HG02763 (cell line): ENCODE measurements at regions not wholly inside any gene's neighbourhood (a gene's known extent, or its start where the extent isn't known, plus 50 kb on each side); places are given as distances from the start of the nearest gene placed in this dataset.

Experiments
- ATAC-seq: cut with Tn5 transposase; IDR thresholded peaks from one replicate; pipeline ENCODE4 v1.9.1; 2021; ENCODE audit warnings: mild to moderate bottlenecking, moderate library complexity; ENCODE audit not compliant: unreplicated experiment

GRCh38 chr11:19562156-19562555, 150.5 kb upstream of the NAV2 start:
- ATAC-seq: no peak

GRCh38 chr11:19561011-19561410, 151.6 kb upstream of the NAV2 start:
- ATAC-seq: no peak

DNA sequence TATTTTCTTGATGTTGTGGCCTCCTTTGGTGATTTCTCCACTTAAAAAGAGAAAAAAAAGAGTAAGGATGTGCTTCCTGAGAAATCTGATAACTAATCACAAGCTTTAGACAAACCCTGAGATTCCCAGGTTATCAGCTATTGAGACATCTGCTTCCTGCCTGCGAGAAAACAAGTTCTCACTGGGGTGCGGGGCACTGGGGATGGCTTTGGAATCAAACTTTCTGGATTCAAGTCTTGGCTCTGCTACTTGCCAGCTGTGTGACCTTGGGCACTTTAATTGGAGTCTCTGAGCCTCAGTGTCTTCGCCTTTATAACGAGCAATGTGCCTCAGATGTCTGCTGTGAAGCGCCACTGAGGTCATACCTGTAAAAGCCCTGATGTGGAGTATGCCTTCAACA, 152.5 kb upstream of the NAV2 start:
- ATAC-seq: no peak

DNA sequence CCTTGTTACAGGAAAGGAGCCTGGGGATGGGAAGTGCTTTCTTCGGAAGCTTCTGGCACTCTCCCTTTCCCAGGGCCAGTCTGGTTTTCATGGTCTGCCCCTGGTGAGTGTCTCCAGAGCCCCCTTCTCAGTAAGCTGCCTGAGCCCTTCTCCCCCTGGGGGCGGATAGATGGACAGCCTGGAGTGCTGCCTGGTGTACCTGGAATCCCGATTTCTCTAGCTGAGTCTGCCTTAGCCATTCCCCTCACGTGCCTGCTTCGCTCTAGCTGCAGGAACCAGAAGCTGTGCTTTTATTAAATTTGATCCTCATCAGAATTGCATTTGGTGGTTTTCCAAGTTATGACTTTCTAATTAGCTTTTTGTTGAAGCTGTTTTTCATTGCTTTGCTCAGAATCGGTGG, 152.9 kb upstream of the NAV2 start:
- ATAC-seq: no peak

- no peak for ATAC-seq
Observed at GRCh38 chr11:19558189-19558986, 154.2 kb upstream of the NAV2 start.

- ATAC-seq: no peak
Observed at GRCh38 chr11:19557720-19558140, 154.9 kb upstream of the NAV2 start.

GRCh38 chr11:19557185-19557584, 155.5 kb upstream of the NAV2 start:
- ATAC-seq: no peak

DNA sequence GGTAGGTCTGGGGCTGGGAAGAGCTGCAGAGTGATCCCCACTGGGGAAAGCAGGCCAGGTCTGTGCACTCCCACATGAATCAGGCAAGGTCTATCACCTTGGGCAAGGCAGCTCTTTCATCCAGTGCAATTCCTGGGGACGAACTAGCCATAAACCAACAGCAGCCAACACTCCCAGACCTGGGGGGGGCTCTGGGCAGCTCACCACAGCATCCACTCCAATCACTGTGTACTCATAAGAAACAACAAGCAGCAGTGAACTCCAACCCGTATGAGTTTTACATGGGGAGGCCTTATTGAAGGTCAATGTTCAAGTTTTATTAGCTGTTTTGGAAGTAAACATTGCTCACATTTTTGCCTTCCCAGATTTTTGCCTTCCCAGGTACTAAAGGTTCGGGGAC, 157.4 kb upstream of the NAV2 start:
- ATAC-seq: no peak

DNA sequence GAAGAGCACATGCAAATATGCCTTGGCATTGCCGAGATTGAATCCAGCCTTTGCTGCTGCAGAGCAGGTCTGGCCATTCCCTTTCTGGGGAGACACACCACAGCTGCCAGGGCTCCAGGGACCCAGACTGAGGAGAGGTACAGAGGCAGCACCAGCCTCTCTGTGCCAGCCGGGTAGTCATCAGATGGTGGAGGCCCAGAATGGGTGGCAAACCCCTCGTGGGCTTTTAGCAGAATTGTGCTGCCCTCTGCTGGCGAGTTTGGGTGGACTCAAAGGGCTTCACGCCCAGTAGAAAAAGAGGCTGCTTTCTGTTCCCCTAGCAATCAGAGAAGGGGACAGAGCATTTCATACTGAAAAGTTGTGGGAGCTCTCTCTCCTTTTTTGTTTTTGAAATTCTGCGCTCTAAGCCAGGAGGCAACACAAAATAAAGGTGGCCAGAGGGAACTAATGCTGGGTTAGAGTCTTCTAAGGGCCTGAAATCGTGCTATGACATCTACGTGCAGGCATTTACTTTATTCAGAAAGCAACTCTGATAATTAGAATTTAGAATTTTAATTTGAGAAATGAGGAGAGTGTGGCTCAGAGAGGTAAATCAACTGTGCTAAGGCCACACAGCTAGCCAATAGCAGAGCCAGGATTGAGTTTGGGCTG, 158.8 kb upstream of the NAV2 start:
- peak; percentile 49 for ATAC-seq

GRCh38 chr11:19552656-19553260, 159.9 kb upstream of the NAV2 start:
- no peak for ATAC-seq

DNA sequence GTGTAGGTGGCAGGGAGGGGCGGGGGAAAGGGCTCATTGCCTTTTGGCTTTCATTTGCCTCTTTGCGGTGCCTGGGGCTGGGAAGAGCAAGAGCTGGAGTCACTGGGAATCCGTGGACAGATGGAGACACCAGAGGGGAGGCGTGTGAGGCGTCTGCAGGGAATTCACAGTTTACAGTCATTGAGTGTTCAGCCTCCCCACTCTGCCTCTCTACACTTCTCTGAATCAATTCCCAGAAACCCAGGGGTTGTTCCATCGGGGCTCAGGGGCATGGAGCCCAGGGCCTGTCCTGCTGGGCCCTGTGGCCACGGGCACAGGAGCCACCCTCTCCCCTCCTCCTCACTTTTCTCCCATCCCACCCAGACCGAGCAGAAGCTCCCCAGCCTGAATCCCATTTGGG, 160.5 kb upstream of the NAV2 start:
- no peak for ATAC-seq

GRCh38 chr11:19551457-19551856, 161.2 kb upstream of the NAV2 start:
- no peak for ATAC-seq

- no peak for ATAC-seq
Observed at GRCh38 chr11:19547044-19547443, 165.6 kb upstream of the NAV2 start.

DNA sequence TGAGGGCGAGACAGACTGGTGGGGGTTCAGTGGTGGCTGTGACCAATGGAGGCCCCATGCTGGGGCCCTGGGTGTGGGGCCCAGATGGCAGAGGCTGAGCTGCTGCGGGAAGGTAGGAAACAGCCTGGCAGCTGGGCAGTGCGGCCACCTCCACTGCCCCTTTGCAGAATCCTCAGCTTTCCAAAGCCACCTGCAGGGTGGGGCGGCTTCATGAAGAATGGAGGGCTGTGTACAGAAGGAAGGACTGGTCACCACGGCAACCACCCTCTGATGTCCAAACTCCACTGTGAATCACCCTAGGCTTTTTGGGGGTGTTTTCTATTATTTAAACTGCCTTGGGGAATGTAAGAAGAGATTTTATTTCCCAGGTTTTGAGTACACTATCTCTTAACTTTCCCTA, 166.3 kb upstream of the NAV2 start:
- no peak for ATAC-seq

GRCh38 chr11:19541521-19542049, 171.1 kb upstream of the NAV2 start:
- ATAC-seq: no peak

GRCh38 chr11:19539861-19540260, 172.8 kb upstream of the NAV2 start:
- ATAC-seq: no peak

DNA sequence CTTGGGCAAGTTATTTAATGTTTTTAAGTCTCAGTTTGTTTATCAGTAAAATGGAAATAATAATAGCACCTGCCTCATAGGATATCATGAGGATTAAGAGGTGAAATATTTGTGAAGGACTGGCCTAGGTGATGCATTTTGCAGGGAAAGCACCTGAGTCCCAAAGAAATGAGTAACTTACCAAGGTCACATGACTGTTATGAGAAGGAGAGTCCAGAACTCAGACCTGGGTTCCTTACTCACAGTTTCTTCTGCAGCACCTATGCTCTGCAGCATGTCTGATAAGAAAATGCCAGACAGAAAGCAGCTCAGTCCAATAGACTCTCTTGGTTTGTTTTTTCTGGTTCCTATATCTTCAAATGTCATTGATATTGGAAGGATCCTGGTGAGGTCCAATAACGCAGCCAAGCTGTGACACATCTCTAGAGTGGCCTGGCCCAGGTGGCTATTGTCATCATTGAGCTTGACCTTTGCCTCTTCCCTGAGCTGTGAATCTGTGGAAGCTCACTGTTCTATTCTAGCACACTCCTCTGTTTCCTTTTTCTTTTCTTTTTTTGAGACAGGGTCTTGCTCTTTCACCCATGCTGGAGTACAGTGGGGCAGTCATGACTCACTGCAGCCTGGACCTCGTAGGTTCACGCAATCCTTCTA, 174.7 kb upstream of the NAV2 start:
- ATAC-seq: no peak

DNA sequence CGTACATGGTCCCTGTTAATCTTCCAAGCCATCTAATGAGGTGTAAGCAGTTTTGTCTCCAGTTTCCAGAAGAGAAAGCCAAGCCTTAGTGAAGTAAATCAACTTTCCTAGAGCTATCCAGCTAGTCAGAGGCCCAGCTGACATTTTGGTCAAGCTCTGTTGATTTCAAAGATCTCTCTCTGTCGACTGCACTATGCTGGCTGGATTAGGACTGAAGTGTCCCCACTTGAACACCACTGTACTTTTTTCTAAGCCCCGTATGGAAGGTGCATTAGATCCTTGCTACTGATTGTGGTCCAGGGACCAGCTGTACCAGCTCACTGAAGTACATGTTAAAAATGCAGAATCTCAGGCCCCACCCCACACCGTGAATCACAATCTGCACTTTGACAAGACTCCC, 176.5 kb upstream of the NAV2 start:
- ATAC-seq: no peak

GRCh38 chr11:19530505-19530904, 182.1 kb upstream of the NAV2 start:
- no peak for ATAC-seq

GRCh38 chr11:19526119-19526518, 186.5 kb upstream of the NAV2 start:
- ATAC-seq: no peak

- no peak for ATAC-seq
Observed at GRCh38 chr11:19525714-19526113, 186.9 kb upstream of the NAV2 start.
